ENCODE measurements at regions not wholly inside any gene's neighbourhood (a gene's known extent, or its start where the extent isn't known, plus 50 kb on each side); places are given as distances from the start of the nearest gene placed in this dataset.

GRCh38 chr5:143470120-143470519 lies 66.6 kb upstream of the NR3C1 start:
- TF ChIP-seq CTCF (IDR thresholded peaks at IDR 0.05; ENCODE audit: low read depth, low read length) (no peak), EZH2phosphoT487 (IDR thresholded peaks at IDR 0.05; ENCODE audit: low read depth) (no peak)
